GM19438 (cell line): ENCODE measurements at regions not wholly inside any gene's neighbourhood (a gene's known extent, or its start where the extent isn't known, plus 50 kb on each side); places are given as distances from the start of the nearest gene placed in this dataset.
"Not testable (repeated sequence)": the region's sequence is repeated elsewhere in the genome, so short reads cannot be mapped to it uniquely, and the experiment has no call there.

Experiments
- ATAC-seq: cut with Tn5 transposase; IDR thresholded peaks from one replicate; pipeline ENCODE4 v1.9.1; 2021; ENCODE audit warnings: low read depth; ENCODE audit not compliant: unreplicated experiment

DNA sequence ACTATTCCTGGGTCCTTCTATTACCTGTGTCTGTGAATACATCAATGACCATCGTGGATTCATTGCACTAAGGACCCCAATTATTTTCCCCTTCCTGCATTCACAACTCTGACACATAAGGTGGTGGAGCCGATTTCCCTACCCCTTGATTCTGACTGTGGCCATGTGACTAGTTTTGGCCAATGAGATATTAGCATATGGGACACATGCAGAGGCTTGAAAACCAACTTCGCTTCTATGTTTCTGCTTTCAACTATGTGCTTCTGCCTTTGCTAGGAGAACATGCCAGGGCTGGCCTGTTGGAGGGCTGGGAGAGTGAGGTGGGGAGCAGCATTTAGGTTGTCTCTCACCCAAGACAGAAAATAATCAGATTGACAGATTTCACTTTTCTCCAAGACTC is 483.1 kb upstream of the JAG1 start:
- no peak for ATAC-seq

DNA sequence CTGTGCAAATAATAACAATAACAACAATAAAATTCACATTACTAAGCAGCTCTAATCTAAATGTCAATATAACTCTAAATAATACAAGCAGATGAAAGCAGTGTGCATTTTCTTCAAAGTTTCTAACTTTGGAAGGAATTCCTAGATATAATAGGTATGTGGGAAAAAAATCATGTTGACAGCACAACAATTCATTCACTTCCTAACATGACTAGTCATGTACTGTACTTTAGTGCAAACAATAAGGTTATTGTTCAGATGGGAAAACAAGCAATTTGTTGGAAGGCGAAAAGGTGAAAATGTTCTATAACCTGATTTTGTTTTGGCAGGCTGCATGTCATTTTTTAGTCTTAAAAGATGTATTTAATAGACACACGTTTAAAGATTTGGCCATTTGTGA is 484.3 kb upstream of the JAG1 start:
- ATAC-seq, result no peak

DNA sequence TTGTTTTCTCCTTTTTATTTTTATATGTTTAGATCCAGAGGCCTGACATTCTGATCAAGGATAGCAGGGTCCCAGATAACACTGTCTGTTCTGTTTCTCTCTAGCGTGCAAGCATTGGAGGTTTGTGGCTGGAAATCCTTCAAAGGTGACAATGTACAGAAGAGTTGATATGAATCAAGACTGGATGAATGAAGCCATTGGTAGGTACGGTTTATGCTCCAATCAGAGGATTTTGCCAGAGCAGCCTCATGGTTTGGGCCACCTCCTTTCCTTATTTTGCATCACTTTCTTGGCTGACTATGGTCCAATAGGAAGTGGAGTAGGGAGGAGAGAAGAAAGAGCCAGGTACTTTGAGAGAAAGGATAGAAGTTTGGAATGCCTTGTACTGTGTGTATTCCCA is 484.8 kb upstream of the JAG1 start:
- ATAC-seq, result no peak

DNA sequence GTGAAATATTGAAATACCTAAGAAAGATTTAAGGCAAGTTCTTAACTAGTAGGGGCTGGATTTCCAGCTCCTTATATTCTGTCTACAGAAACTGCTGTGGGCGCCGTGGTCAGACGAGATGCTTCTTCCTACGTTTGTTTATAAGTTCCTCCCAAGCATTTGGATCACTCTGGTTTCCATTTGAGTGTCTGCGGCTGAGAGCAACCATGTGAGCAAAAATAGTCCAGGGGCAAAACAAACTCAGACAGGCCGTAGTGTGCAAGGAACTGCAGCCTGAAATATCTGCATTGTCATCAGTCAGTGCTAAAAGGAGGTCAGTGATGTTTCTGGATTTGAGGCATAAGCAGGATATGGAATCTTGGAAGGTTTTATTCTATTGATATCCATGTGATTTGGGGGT is 485.9 kb upstream of the JAG1 start:
- no peak for ATAC-seq

DNA sequence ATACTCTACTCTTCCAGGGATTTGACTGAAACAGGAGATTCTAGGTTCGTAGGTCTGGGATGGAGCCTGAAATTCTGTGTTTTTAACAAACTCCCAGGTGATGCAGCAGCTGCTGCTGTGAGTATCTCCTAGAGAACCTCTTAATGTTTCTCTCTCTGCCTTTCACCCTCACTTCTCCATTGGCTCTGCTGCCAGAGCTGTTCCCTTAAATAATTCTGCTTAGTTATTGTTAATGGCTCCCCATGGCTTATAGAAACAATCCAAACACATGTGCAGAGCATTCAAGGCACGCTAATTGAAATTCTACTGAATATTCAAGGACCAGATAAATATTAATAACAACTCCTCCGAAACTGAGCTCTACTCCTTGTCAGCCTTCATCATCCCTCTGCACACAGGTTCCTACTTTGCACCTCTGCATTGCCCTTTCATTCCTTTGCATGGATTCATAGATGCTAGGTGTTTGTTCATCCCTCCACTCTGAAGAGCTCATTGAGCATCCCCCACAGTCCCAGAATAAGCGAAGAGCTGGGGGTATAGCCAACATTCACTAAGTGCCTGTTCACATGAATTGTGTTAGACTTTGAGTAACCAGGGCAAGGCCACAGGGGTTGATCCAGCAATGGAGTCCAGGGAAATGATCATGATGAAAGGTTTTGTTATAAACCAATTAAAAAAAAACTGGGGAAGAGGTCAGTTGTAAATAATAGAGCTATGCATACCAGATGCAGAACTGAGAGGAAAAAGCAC is 488.4 kb upstream of the JAG1 start:
- ATAC-seq, result no peak

DNA sequence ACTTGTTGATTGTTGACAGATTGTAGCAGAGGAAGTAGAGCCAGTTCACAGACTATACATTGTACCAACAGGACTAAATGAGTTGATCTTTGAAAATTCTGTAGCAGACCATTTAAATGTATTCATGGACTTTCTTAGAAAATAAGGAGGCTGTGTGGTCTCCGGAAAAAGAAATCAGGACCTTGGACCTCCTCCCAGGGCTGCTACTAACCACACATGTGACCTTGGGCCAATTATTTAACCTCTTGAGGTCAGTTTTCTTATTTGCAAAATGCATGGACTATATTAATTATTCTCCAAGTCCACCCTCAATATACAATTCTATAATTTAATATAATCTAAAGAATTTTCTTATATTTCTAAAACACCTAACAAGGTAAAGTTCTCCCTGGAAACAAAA is 492.0 kb upstream of the JAG1 start:
- no peak for ATAC-seq

DNA sequence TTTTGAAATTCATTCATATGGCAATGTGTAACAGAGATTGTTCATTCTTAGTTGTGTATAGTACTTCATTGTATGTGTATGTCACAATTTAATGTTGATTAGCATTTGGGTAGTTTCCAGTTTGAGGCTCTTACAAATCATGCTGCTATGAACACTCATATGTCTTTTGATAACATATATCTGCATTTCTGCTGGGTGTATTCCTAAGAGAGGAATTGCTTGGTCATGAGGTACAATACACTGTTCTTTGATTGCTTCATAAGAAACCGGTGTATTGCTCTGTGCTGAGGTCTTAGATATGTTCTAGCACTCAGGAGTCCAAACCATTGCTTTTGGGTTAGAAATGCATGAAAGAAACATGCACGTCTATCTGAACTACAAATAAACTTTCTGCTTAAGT is 492.9 kb upstream of the JAG1 start:
- ATAC-seq, result no peak

DNA sequence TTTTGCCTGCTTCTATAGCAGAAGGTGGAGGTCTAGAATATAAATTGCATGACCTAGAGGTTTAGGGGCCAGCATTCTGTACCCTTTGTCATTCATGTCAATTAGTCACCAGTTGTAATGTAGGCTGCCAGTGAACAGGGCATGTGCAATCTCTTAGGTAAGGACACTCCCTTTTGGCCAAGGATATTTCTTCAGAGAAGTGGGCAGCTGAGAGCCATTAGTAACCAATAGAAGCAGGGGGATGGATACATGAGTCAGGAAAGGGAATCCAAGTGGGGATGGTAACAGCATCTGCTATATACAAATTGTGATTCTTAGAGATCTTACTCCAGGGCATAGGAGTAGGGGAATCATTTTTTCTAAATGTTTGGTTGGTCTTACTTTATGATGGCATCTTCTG is 494.2 kb upstream of the JAG1 start:
- ATAC-seq, result no peak

DNA sequence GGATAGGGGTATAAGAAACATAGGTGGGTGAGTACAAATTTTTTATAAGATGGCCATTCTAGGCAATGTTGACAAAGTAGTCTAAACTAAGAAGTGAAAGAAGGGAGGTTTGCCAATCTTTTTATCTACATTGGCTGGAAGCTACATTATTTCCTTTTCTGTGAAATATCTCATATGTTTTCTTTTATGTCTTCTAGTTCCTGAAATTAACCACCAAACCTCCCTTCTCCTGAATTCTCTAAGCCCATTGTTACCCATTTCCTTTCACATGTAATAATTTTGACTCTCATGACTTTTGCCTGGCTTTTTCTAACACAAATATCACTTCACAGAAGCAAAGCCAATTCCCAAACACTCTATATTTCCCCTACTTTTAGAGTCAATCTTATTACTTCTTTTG is 496.2 kb upstream of the JAG1 start:
- no peak for ATAC-seq

DNA sequence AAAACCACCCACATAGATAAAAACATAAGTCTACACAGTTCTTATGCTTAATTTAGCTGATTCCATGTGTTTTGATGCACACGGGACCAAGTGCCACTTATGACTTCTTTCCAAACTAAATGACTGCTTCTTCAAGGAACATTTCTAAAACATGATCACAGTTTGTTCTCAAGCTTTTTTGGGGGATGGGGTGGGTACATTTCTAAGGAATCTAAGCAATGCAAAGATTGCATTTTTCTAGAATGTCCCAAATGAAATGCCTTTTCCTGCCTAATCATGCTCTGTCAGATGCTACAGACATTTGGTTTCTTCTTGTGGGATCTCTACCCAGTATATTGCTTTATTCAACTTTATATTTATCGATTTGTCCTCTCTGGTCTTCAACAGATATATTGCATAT is 496.8 kb upstream of the JAG1 start:
- no peak for ATAC-seq

DNA sequence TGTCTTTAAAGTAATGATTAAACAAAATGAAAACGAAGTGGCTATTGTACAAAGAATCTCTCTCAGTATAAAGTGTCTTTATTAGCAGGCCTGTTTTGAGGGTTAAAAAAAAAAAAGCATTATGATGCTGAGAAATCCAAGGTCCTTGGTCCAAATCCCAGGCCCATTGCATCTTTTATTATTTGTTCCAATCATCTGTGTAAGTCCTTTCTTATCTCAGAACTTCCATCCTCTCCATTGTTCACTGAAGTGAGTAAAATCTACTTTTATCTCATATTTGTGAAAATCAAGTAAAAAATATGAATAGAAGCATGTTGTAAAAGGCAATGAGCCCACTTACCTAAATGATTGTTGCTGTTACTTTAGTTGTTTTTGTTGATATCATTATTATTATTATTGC is 499.1 kb upstream of the JAG1 start:
- no peak for ATAC-seq

DNA sequence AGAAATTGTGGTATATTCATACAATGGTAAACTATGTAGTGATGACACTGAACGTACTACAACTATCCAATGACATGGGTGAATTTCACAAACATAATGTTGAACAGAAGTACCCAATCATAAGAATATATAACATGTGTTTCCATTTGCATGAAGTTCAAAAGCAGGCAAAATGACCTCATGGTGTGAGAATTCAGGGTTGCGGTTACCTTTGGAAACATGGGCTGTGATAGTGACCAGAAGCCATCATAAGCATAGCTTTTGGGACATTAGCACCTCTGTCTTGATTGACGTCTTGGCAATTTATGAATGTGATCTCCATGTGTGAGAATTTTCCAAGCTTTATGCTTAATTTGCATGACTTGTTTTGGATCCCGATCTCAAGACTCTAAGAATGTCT is 500.1 kb upstream of the JAG1 start:
- ATAC-seq, result no peak

DNA sequence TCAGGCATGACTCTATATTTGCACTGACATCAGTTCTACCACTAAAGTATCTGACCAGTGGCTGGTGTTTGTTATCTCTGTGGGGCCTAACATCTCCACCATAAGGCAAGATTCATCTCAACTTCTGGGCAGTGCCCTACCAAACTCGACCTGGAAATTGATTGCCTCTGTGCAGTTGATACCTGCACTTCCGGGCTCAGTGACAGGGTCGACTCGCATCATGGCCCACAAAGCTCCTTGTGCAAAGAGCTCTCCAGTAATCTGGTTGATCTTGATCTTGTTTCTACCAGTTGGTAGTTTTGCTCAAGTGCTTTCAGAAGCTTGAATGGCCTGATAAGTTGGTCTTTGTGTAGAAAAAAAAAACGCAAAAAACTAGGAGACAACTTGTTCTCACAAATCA is 501.1 kb upstream of the JAG1 start:
- ATAC-seq, result no peak

DNA sequence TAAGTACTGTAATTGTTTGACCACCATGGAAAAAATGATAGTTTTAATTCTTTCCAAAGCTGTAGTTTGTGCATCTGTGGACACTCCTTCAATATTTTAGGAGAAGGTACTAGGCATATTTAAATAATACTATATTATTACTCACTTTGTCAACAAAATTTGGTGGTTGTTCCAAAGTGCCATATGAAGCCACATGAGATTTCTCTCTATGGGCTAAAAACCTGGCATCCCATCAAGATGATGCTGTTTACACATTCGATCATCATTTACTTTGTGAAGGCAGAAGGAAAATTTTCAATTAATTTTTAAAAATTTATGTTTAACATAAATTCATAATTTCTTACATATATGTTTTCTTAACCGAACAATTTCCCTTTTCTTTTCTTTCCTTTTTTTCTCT is 502.6 kb upstream of the JAG1 start:
- no peak for ATAC-seq

DNA sequence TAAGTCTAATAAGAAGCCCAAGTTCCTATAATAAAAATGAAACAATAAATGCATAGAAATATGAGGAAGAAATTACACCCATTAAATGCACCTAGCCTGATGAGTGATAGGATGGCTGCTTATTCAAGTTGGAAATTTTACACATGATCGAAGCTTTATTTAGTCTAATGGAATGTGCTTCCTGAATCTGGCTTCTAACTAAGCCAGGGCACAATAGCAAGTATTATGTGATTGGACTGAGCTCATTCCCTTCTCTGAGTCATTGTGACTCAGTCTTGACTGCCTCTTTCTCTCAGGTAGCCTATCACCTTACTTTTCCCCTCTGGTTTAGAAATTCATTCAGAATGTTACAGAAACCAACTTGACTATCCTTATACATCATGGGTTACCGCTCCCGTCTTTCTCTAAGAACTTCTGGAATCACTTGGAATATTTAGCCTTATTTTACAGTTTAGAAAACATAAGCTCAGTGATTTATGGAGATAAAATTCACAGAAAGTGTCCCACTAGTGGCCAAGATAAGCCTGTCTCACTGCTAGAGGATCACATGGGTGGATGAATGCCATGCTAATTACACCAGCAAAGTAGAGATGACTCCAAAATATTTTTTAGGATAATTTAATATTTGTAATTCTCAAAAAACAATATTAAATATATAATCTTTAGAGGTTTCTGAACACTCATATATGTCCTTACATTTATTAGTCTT is 505.3 kb upstream of the JAG1 start:
- no peak for ATAC-seq

DNA sequence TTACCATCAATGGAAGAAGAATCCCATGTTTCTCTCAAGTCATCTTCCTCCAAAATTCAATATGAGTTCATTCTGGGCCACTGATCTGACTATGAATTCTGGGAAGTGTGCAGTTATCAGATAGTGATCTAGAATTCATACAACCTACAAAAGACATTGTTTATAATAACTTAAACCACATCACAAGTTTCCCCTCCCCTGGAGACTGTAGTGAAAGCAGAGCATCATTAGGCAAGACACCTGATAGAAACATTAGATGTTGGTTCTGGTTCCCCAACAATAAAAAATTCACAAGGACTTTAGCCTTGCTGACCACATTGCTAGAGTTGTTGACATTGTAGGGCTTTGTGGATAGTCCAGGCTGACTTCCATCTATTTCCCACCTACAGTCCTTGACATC is 506.4 kb upstream of the JAG1 start:
- ATAC-seq, result no peak

DNA sequence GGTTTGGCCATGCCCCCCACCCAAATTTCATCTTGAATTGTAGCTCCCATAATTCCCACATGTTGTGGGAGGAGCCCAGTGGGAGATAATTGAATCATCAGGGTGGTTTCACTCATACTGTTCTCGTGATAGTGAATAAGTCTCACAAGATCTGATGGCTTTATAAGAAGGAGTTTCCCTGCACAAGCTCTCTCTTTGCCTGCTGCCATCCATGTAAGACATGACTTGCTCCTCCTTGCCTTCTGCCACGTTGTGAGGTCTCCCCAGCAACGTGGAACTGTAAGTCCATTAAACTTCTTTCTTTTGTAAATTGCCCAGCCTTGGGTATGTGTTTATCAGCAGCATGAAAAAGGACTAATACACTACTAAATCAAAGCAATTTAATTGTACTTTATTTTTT is 507.3 kb upstream of the JAG1 start:
- ATAC-seq, result not testable (repeated sequence)

DNA sequence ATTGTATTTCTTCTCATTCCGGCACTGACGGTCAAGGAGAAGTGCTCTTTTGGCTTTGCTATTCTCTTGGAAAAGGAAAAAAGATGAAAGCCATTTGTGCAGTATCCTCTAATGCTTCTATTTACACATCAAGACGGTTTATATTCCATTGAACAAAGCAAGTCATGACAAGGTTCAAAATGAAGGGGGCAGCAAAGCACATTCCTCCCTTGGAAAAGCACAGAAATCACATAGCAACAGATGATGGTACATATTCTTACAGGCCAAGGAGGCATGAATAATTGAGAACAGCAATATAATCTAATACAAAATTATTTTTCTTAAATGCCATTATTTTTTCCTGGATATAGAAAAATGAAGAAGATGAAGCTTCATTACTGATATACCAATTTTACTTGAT is 508.2 kb upstream of the JAG1 start:
- no peak for ATAC-seq

DNA sequence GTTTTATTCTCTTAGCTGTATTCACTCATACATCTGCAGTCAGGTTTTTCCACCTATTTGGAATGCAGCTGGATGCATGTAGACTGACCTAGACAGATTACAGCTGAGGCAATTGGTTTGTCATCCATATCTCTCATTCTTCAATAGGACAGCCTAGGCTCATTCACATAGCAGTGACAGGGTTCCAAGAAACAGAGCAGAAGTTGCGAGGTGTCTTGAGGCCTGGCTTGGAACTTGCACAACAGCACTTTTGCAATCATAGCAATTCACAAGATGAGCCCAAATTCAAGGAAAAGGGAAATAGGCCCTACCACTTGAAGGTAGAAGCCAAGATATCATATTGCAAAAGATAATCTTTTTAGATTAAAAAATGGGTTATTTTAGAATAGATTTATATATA is 508.9 kb upstream of the JAG1 start:
- ATAC-seq, result no peak

DNA sequence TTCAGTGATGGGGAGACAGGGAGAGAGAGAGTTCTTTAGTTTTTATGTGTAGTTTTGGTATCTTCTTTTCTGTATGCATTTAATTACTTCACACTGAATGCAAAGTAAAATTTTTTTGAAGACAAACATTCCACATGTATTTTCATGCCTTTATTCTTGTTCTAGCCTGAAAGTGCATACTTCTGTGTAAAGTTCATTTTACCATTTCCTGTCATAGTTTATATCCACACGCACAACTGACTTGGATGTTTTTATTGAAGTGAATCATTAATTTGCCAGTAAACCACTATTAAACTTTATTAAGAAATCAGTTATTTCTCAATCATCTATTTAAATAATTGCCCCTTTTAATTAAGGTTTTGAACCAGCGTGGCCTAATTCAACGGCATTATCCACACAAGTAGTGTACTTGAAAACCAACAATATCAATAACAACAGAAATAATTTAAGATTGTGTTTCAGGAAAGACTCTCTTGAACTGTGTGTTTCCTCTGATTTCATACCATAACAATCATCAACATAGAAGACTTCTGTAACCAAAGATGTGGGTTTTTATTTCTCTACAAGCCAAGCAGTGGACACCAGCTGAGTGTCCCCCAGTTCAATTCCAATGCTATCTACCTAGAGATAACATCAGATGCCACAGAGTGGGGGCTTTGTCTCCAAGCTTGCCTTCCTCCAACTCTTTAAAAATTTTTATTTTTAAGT is 512.7 kb upstream of the JAG1 start:
- no peak for ATAC-seq

DNA sequence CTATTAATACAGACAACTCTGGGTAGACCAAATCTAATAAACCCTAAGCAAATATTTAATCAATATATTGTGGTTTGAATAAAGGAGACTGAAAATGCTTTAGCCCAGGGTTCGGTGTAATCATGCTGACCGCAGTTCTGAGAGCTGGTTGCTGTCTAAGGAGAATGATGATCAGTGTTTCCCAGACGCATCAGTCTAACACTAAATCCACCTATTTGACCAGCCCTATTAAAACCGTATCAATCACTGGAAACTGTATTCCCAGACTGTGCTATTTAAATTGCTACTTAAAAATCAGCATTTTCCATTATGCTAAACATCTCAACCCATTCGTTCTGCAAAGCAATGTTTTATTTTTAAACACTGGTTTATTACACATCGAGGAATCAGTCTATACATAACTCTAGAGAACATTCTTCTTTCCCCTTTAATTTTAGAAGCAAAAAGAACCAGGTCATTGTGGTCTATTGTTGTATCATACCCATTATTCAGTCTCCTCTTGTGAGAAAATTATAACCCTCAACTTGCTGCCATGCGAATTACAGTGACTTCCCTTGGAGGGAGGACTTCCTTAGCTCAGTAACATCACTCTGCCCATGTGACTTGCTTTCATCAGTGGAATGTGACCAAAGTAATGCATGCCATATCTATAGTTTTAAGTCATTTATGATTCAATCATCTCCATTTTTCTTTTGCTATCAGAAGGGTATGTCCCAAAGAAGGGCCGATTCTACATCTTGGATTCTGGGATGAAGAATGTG is 515.2 kb upstream of the JAG1 start:
- ATAC-seq, result no peak
